Gastrocnemius medialis (tissue), 4 donors: ENCODE measurements at regions not wholly inside any gene's neighbourhood (a gene's known extent, or its start where the extent isn't known, plus 50 kb on each side); places are given as distances from the start of the nearest gene placed in this dataset.

Experiments
- POLR2A ChIP-seq, 2 donors: fragments of 450-650 bp; IDR thresholded peaks; one replicate each; pipeline ENCODE4 v1.6.1; 2017; ENCODE audit warnings: antibody characterized with exemption in 2 of 2, mild to moderate bottlenecking in 2 of 2, moderate library complexity in 2 of 2
- TF ChIP-seq, protein P1 (sequence below), 5 experiments: fragments of 450-650 bp in 3 of 5; fragments of 200-600 bp in 2 of 5; sonication (generic) in 2 of 5; IDR thresholded peaks in 4 of 5; conservative IDR thresholded peaks in 1 of 5; 1 replicate in 4 of 5; 2 replicates in 1 of 5; pipeline ENCODE4 v1.5.1; 2016 to 2019; ENCODE audit warnings: antibody characterized with exemption in 5 of 5, mild to moderate bottlenecking in 3 of 5, moderate library complexity in 3 of 5

DNA sequence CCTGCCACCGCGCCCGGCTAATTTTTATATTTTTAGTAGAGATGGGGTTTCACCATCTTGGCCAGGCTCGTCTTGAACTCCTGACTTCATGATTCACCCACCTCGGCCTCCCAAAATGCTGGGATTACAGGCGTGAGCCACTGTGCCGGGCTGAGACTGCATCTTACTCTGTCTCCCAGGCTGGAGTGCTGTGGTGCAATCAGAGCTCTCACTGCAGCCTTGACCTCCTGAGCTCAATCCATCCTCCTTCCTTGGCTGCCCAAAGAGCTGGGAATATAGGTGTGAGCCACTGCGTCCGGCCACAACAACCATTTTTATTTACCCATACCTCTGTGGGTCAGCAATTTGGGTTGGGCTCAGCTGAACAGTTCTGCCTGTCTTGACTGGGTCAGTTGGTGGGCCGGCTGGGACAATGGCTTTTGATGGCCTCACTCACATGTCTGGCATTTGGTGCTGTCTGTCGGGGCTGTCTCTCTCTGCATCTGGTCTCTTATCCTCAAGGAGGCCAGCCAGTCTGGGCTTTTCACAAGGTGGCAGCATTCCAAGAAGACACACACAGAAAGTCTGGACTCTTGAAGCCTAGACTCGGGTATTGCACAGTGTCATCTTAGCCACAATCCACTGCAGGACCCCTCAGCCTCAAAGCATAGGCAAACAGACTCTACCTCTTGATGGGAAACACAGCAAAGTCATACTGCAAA lies 116.8 kb upstream of the GATA6 start:
- TF ChIP-seq, protein P1, sequence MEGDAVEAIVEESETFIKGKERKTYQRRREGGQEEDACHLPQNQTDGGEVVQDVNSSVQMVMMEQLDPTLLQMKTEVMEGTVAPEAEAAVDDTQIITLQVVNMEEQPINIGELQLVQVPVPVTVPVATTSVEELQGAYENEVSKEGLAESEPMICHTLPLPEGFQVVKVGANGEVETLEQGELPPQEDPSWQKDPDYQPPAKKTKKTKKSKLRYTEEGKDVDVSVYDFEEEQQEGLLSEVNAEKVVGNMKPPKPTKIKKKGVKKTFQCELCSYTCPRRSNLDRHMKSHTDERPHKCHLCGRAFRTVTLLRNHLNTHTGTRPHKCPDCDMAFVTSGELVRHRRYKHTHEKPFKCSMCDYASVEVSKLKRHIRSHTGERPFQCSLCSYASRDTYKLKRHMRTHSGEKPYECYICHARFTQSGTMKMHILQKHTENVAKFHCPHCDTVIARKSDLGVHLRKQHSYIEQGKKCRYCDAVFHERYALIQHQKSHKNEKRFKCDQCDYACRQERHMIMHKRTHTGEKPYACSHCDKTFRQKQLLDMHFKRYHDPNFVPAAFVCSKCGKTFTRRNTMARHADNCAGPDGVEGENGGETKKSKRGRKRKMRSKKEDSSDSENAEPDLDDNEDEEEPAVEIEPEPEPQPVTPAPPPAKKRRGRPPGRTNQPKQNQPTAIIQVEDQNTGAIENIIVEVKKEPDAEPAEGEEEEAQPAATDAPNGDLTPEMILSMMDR (IDR thresholded peaks at IDR 0.05 in 4 of 5, conservative IDR thresholded peaks at IDR 0.05 in 1 of 5): no peak
- no peak for TF ChIP-seq POLR2A (IDR thresholded peaks at IDR 0.05)
